CD4-positive, CD25-positive, alpha-beta regulatory T cell (primary cell): ENCODE measurements at regions not wholly inside any gene's neighbourhood (a gene's known extent, or its start where the extent isn't known, plus 50 kb on each side); places are given as distances from the start of the nearest gene placed in this dataset.

Source experiments
- ATAC-seq, 2 donors: fragments of 150-1000 bp; cut with Tn5 transposase; one replicate each; pipeline ENCODE4 v1.10.0; 2021; ENCODE audit warnings: low read depth in 2 of 2, moderate number of reproducible peaks in 2 of 2, moderate library complexity in 1 of 2
- DNase-seq, 3 donors: peaks; one replicate each; pipeline versions ENCODE4 v3.0.0 to v3.0.0-alpha.2; 2012 to 2022; ENCODE audit warnings: mixed read lengths in 1 of 3
- H3K27ac ChIP-seq: one replicate; pipeline ENCODE4 v1.7.0; 2013; ENCODE audit warnings: mild to moderate bottlenecking, low read length; ENCODE audit not compliant: insufficient read depth, poor library complexity, severe bottlenecking
- H3K27me3 ChIP-seq: one replicate; pipeline ENCODE4 v1.7.0; 2013; ENCODE audit warnings: low read length; ENCODE audit not compliant: control insufficient read depth, insufficient read depth
- H3K36me3 ChIP-seq: one replicate; pipeline ENCODE4 v1.7.0; 2013; ENCODE audit warnings: mild to moderate bottlenecking, low read length, moderate library complexity; ENCODE audit not compliant: control insufficient read depth, insufficient read depth
- H3K4me1 ChIP-seq: 2 replicates; pipeline ENCODE4 v1.7.0; 2013; ENCODE audit warnings: mild to moderate bottlenecking, low read length; ENCODE audit not compliant: insufficient read depth, control insufficient read depth, poor library complexity, severe bottlenecking
- H3K4me3 ChIP-seq: one replicate; pipeline ENCODE4 v1.7.0; 2013; ENCODE audit warnings: low read depth, mild to moderate bottlenecking, low read length, moderate library complexity
- H3K9me3 ChIP-seq, 2 experiments: 1 replicate in 1 of 2; 2 replicates in 1 of 2; pipeline ENCODE4 v1.7.0; 2013; ENCODE audit warnings: low read length in 2 of 2, mild to moderate bottlenecking in 1 of 2, moderate library complexity in 1 of 2; ENCODE audit not compliant: control insufficient read depth in 2 of 2
- H3K27ac Mint-ChIP-seq, 3 donors: one replicate each; pipeline ENCODE4 v1.8.0; 2020 to 2022; ENCODE audit warnings: mild to moderate bottlenecking in 3 of 3, mixed read lengths in 3 of 3, moderate library complexity in 2 of 3
- H3K27me3 Mint-ChIP-seq: one replicate; pipeline ENCODE4 v1.8.0; 2022; ENCODE audit warnings: mild to moderate bottlenecking, mixed read lengths
- H3K36me3 Mint-ChIP-seq: one replicate; pipeline ENCODE4 v1.8.0; 2020; ENCODE audit warnings: mixed read lengths
- H3K4me1 Mint-ChIP-seq, 4 donors: one replicate each; pipeline ENCODE4 v1.8.0; 2020 to 2022; ENCODE audit warnings: mixed read lengths in 4 of 4, mild to moderate bottlenecking in 1 of 4
- H3K4me3 Mint-ChIP-seq, 4 donors: one replicate each; pipeline ENCODE4 v1.8.0; 2020 to 2022; ENCODE audit warnings: mild to moderate bottlenecking in 4 of 4, mixed read lengths in 4 of 4, moderate library complexity in 3 of 4
- H3K9me3 Mint-ChIP-seq, 7 donors: one replicate each; pipeline ENCODE4 v1.8.0; 2020 to 2022; ENCODE audit warnings: mixed read lengths in 7 of 7, mild to moderate bottlenecking in 3 of 7, moderate library complexity in 2 of 7

DNA sequence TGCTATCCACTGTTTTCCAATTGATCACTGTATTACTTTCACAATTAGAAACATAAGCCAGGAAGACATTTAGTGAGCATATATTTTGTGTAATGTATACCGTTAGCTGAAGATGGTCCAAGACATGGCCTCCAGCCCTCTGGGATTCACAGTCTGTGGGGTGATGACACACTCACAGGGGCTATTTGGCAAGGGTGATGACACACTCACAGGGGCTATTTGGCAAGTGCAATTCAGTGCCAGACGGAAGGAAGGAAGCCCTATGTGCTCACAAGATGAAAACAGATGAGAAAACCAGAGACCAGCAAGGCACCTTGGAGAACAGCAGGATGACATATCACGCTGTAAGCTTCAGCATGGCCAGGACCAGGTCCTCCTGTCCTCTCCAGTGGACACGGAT is 183.7 kb downstream of the MBOAT1 start:
- no peak for DNase-seq
- no peak overlapping the region for H3K4me3 ChIP-seq
- no peaks in the 10 kb centered on the region for H3K36me3 ChIP-seq
- no peaks in the 10 kb centered on the region for H3K9me3 ChIP-seq
- H3K27ac ChIP-seq = no peak overlapping the region
- Mint-ChIP-seq H3K4me1 (peaks cover 0 to 18% (median 12%) of the 10 kb centered on the region in 4 donors), H3K4me3 (no peak overlapping the region), H3K27ac (no peak overlapping the region), H3K27me3 (peaks cover 46% of the 10 kb centered on the region), H3K9me3 (peaks cover 0 to 2% (median 0%) of the 10 kb centered on the region in 7 donors), H3K36me3 (no peaks in the 10 kb centered on the region)
- H3K27me3 ChIP-seq = peaks cover 2% of the 10 kb centered on the region
- no peak for ATAC-seq
- peaks cover 5% of the 10 kb centered on the region for H3K4me1 ChIP-seq

- H3K36me3 Mint-ChIP-seq = no peaks in the 10 kb centered on the region
- Histone ChIP-seq H3K4me3 (no peak overlapping the region), H3K9me3 (no peaks in the 10 kb centered on the region), H3K27ac (no peak overlapping the region), H3K4me1 (no peaks in the 10 kb centered on the region), H3K36me3 (no peaks in the 10 kb centered on the region), H3K27me3 (no peaks in the 10 kb centered on the region)
- ATAC-seq = no peak
- peaks cover 36% of the 10 kb centered on the region for H3K27me3 Mint-ChIP-seq
- H3K4me1 Mint-ChIP-seq = peaks cover 0 to 4% (median 0%) of the 10 kb centered on the region in 4 donors
- DNase-seq = no peak
- peaks cover 0 to 2% (median 0%) of the 10 kb centered on the region in 7 donors for H3K9me3 Mint-ChIP-seq
- no peak overlapping the region for H3K4me3 Mint-ChIP-seq
- H3K27ac Mint-ChIP-seq = no peak overlapping the region
These were observed 182.3 kb downstream of the MBOAT1 start for GRCh38 chr6:20029979-20030378.

GRCh38 chr6:20031342-20031741 is 180.9 kb downstream of the MBOAT1 start:
- ATAC-seq (no peak), DNase-seq (no peak)
- H3K27ac Mint-ChIP-seq = no peak overlapping the region
- H3K36me3 ChIP-seq = no peaks in the 10 kb centered on the region
- no peaks in the 10 kb centered on the region for H3K9me3 ChIP-seq
- no peaks in the 10 kb centered on the region for H3K27me3 ChIP-seq
- no peak overlapping the region for H3K27ac ChIP-seq
- peaks cover 0 to 3% (median 0%) of the 10 kb centered on the region in 7 donors for H3K9me3 Mint-ChIP-seq
- no peaks in the 10 kb centered on the region for H3K4me1 ChIP-seq
- peaks cover 26% of the 10 kb centered on the region for H3K27me3 Mint-ChIP-seq
- no peaks in the 10 kb centered on the region for H3K36me3 Mint-ChIP-seq
- no peaks in the 10 kb centered on the region for H3K4me1 Mint-ChIP-seq
- H3K4me3 ChIP-seq = no peak overlapping the region
- H3K4me3 Mint-ChIP-seq = no peak overlapping the region

GRCh38 chr6:20033697-20034407 is 178.4 kb downstream of the MBOAT1 start:
- ATAC-seq (no peak), DNase-seq (no peak)
- no peaks in the 10 kb centered on the region for H3K27me3 ChIP-seq
- no peak overlapping the region for H3K27ac ChIP-seq
- no peaks in the 10 kb centered on the region for H3K36me3 ChIP-seq
- no peaks in the 10 kb centered on the region for H3K9me3 ChIP-seq
- H3K9me3 Mint-ChIP-seq = peaks cover 0 to 2% (median 0%) of the 10 kb centered on the region in 7 donors
- H3K27ac Mint-ChIP-seq = no peak overlapping the region
- no peak overlapping the region for H3K4me3 Mint-ChIP-seq
- peaks cover 10% of the 10 kb centered on the region for H3K27me3 Mint-ChIP-seq
- H3K4me1 Mint-ChIP-seq = no peaks in the 10 kb centered on the region
- no peaks in the 10 kb centered on the region for H3K4me1 ChIP-seq
- no peaks in the 10 kb centered on the region for H3K36me3 Mint-ChIP-seq
- no peak overlapping the region for H3K4me3 ChIP-seq

DNA sequence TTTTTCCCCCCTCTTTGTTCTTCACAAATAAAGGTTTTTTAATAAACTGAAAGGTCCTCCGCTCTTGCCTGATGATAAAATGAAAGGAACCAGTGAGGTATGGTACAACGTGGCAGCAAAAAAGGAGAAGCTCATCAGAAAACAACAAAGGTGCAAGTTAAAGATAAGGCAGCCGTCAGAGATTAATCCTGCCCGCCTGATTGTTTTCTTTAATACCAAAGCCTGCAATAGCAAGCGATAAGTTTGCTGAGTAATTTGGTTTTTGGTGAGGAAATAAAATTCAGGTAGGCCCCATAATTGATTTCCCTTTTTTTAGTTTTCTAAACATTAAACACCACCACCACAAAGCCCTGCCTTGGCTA is 177.9 kb downstream of the MBOAT1 start:
- H3K9me3 Mint-ChIP-seq = peaks cover 0 to 2% (median 0%) of the 10 kb centered on the region in 7 donors
- Histone ChIP-seq H3K4me1 (no peaks in the 10 kb centered on the region), H3K9me3 (no peaks in the 10 kb centered on the region), H3K27ac (no peak overlapping the region), H3K36me3 (no peaks in the 10 kb centered on the region), H3K27me3 (no peaks in the 10 kb centered on the region), H3K4me3 (no peak overlapping the region)
- no peaks in the 10 kb centered on the region for H3K36me3 Mint-ChIP-seq
- no peak overlapping the region for H3K4me3 Mint-ChIP-seq
- ATAC-seq = no peak
- H3K4me1 Mint-ChIP-seq = no peaks in the 10 kb centered on the region
- DNase-seq = no peak
- H3K27ac Mint-ChIP-seq = no peak overlapping the region
- peaks cover 6% of the 10 kb centered on the region for H3K27me3 Mint-ChIP-seq

GRCh38 chr6:20036141-20036677 is 176.1 kb downstream of the MBOAT1 start:
- no peak for ATAC-seq
- Histone ChIP-seq H3K9me3 (no peaks in the 10 kb centered on the region), H3K27ac (no peak overlapping the region), H3K4me3 (no peak overlapping the region), H3K4me1 (no peaks in the 10 kb centered on the region), H3K27me3 (no peaks in the 10 kb centered on the region), H3K36me3 (no peaks in the 10 kb centered on the region)
- H3K27me3 Mint-ChIP-seq = no peaks in the 10 kb centered on the region
- DNase-seq = no peak
- H3K36me3 Mint-ChIP-seq = no peaks in the 10 kb centered on the region
- no peaks in the 10 kb centered on the region for H3K4me1 Mint-ChIP-seq
- no peak overlapping the region for H3K27ac Mint-ChIP-seq
- H3K9me3 Mint-ChIP-seq = peaks cover 0 to 2% (median 0%) of the 10 kb centered on the region in 7 donors
- H3K4me3 Mint-ChIP-seq = no peak overlapping the region

DNA sequence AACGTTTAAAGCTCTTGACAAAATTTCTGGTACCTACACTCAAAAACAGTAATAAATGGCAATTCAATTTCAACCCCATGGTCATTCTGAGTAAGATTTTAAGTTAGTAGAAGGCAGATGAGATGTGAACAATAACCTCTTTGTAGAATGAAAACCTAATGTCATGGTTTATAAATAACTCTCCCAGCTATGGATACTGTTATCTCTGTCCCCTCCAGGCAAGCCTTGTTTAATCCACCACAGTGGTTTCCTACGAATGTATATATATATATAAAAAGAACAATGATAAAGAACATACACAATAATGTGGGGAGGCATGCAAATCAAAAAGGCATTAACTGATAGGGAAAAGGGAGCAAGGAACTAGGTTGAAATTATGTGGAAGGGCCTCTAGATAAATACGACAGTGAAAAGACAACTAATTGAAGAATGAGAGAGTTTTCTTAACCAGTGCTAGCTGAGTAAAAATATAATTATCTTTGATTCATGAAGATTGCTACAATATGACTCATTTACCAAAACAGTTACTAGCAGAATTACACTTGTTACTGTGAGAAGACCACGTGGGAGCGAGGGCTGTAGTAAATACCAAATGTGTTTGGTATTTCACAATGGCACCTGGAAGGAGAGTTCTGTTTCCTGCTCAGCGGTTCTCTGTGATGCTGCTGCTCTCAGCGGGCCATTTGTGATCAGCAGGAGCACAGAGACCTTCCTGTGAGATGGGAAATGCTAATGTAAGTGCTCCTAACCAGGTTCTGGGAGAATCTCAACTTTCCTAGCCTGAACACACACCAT is 173.7 kb downstream of the MBOAT1 start:
- H3K27ac Mint-ChIP-seq = peak overlapping the region in 1 of 3 donors; percentile 6
- H3K36me3 Mint-ChIP-seq = no peaks in the 10 kb centered on the region
- no peak overlapping the region for H3K4me3 Mint-ChIP-seq
- H3K9me3 Mint-ChIP-seq = peaks cover 0 to 1% (median 0%) of the 10 kb centered on the region in 7 donors
- H3K27ac ChIP-seq = no peak overlapping the region
- H3K9me3 ChIP-seq = no peaks in the 10 kb centered on the region
- no peak overlapping the region for H3K4me3 ChIP-seq
- H3K4me1 Mint-ChIP-seq = no peaks in the 10 kb centered on the region
- H3K27me3 ChIP-seq = no peaks in the 10 kb centered on the region
- ATAC-seq = no peak
- DNase-seq = no peak
- H3K27me3 Mint-ChIP-seq = no peaks in the 10 kb centered on the region
- H3K36me3 ChIP-seq = no peaks in the 10 kb centered on the region
- no peaks in the 10 kb centered on the region for H3K4me1 ChIP-seq
